HG03280 (cell line): ENCODE measurements at regions not wholly inside any gene's neighbourhood (a gene's known extent, or its start where the extent isn't known, plus 50 kb on each side); places are given as distances from the start of the nearest gene placed in this dataset.

Source experiments
- ATAC-seq: cut with Tn5 transposase; IDR thresholded peaks from one replicate; pipeline ENCODE4 v1.9.1; 2021; ENCODE audit warnings: mild to moderate bottlenecking, moderate library complexity; ENCODE audit not compliant: unreplicated experiment

GRCh38 chr5:74111764-74112163, 485.8 kb downstream of the ARHGEF28 start:
- ATAC-seq: no peak

- ATAC-seq: no peak
Measured at GRCh38 chr5:74109344-74109743, 483.3 kb downstream of the ARHGEF28 start.

DNA sequence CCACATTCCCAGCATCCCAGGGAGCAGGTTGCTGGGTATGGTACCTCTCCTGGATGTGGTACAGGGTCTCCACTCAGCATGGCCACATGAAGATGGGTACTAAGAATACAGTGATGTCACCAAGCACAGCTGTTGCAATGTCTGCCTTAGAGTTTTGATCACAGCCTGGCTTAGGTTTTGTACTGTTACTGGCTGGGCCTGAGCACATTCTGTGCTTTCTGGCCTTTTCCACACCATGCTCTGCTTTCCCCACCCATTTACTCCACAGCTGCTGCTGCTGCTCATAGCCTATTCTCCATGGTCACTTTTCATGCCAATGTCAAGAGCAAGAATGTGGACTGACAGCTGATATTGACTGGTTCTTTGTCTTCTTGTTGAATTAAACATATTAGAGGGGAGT, 481.9 kb downstream of the ARHGEF28 start:
- no peak for ATAC-seq

- ATAC-seq: no peak
Measured at GRCh38 chr5:74105126-74105780, 479.3 kb downstream of the ARHGEF28 start.

GRCh38 chr5:74103131-74104023, 477.4 kb downstream of the ARHGEF28 start:
- no peak for ATAC-seq

- no peak for ATAC-seq
Measured at GRCh38 chr5:74100268-74100665, 474.3 kb downstream of the ARHGEF28 start.

DNA sequence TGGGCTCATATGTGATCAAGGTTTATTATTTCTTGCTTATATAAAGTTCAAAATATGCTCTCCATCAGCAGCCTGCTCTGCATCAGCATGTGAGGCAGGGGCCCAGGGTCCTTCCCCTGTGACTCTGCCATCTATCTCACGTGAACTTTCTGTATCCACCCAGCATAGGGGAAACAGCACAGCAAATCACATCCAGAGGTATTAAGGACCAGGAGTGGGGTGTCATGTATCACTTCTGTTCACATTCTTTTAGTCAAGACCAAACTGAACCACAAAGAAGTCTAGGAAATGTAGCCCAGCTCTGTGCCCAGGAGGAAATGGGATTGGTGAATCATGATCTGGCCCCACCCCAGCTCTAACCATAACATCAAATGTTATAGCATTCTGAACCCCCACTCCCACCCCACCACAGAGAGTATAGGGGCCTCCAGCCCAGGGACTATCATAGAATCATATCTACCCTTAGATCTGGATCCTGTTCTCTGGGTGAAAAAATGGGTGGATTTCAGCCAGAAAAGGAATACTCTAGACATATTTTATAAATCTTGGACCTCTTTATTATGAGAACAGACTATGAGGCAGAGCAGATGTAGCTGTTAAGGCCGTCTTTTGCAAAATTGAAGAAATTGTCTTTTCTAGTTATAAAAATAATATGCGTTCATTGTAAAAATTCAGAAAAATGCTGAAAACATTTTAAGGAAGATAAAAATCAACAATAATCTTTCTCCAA, 473.7 kb downstream of the ARHGEF28 start:
- ATAC-seq: no peak

GRCh38 chr5:74098941-74099340, 472.9 kb downstream of the ARHGEF28 start:
- ATAC-seq: no peak

GRCh38 chr5:74098456-74098855, 472.5 kb downstream of the ARHGEF28 start:
- ATAC-seq: no peak

DNA sequence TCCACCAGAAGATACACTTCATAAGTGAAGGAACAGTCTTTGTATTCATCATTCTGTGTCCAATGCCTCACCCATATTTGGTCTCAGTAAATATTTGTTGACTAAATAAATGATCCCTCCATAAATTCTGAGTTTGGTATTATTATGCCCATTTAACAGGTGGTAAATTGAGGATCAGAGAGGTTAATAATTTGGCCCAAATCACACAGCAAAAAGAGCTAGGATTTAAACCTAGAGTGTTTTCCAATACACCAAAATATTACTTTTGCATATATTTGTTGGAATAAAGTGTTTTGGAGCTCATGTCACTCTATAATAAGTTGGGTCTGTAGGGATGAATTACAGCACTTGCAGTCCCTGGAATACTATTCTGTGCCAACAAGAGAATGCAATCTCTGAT, 470.3 kb downstream of the ARHGEF28 start:
- no peak for ATAC-seq

GRCh38 chr5:74095871-74096270, 469.9 kb downstream of the ARHGEF28 start:
- no peak for ATAC-seq

GRCh38 chr5:74094782-74095108, 468.7 kb downstream of the ARHGEF28 start:
- no peak for ATAC-seq

DNA sequence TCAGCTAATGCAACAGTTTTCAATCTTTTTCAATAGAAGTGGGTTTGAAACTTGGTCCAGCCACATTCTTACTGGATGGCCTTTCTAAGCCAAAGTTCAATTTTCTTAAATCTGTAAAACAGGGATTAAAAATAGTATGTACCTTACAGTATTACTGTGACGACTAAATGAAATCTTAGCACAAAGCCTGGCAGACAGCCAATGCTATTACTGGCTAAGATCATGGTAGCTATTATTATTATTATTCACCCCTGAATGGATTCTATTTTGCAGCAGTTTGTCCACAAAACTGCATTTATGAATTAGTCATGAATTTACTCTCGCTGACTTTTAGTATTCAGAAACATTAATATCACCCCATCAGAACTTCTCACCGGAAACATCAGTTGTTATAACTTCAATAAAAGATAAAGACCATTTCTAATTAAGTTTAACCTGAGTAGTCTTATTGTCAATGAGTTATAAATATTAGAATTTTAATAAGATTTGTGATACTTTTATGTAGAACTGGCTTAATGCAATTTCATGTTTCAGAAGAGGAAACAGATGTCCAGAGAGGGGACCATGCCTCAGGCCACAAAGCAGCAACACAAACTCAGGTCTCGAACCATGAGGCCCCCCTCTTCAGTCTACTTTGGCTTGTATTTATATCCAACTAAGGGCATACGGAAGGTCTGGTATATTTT, 468.2 kb downstream of the ARHGEF28 start:
- no peak for ATAC-seq

- ATAC-seq: no peak
Measured at GRCh38 chr5:74093561-74093960, 467.6 kb downstream of the ARHGEF28 start.

DNA sequence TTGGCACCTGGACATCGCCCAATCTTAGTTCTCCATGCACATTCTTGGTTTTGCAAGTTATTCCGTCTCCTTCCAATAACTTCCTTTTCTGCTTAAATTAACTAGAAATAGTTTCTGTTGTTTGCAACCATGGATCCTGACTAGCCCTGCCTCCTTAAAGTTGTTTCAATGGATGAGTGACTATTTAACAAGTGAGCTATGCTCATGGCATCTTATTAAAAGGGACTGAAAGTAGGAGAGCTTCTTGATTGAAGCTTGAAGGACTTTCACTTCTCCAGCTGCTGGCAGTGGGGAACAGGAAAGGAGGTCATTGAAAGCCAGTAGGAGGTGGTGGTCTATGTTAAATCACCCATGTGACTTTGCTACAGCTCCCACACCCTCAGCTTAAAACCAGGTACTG, 466.8 kb downstream of the ARHGEF28 start:
- ATAC-seq: no peak

DNA sequence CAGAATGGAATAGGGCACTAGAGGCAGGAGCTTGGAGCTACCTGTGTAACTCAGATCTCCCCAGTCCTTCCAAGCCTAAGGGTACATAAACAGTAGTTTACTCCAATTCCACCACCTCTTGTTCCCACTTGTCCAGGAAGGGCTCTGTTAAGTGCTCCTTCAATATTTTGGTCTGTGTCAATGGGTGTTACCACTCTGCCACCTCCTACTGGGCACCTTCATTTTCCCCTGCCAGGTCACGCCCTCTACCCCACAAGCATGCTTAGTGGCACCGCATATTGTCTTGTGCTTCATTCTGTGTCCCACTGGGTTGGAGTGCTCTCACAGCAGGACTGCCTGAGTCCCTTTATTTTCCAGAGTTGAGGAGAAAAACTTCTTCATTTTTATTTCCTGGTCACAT, 459.8 kb downstream of the ARHGEF28 start:
- no peak for ATAC-seq

- no peak for ATAC-seq
Measured at GRCh38 chr5:74085186-74085585, 459.2 kb downstream of the ARHGEF28 start.

DNA sequence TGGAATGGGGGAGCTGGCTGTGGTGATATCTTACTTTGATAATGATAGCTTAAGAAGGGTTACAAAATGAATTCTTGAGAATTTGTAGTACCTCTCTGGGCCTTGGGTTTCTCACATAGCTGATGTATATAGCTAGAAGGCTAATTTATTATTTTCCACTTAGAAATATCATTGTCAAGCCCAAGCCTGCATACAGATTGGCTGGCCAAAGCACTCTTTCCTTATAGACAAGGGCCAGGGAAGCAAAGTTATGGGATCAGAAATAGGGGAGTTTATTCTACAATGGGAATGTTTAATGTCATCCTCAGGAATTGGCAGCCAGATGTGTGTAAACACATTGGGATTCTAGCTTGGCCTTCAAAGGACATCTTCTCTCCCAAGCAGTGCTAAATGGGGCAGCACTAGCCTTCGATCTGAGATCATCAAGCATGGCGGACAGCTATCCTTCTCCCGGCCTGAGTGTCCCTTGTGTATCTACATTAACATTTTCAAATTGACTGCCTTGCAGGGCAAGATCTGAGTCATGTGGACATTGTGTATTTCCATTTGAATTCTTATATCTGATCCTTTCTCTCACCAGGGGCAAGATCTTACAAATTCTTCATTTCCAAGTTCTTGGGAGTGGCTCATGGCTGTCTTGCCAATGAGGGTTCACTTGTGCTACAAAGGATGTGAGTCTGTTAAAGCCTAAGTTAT, 457.2 kb downstream of the ARHGEF28 start:
- no peak for ATAC-seq

GRCh38 chr5:74082512-74083055, 456.6 kb downstream of the ARHGEF28 start:
- ATAC-seq: no peak

- ATAC-seq: no peak
Measured at GRCh38 chr5:74081126-74081525, 455.1 kb downstream of the ARHGEF28 start.
